ENCODE measurements at regions not wholly inside any gene's neighbourhood (a gene's known extent, or its start where the extent isn't known, plus 50 kb on each side); places are given as distances from the start of the nearest gene placed in this dataset.

DNA sequence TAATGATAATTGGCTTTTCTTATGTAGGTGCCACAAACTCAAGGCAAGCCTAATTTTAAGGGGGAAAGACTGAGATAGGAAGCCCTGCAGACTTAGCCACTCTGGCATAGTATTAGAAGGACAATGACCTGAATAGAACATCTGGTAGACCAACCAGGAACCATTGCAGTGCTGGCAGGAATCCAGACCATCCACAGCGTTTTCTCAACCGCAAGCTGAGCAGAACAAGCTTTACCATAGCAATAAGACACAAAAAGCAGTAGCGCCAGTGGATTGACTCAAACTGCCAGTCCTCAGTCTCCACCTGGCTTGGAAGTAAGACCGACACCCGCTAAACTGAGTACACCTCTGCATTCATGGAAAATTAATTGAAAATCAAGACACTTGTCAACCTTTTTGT lies 141.3 kb upstream of the LPAR1 start:
- TF ChIP-seq, protein P1, sequence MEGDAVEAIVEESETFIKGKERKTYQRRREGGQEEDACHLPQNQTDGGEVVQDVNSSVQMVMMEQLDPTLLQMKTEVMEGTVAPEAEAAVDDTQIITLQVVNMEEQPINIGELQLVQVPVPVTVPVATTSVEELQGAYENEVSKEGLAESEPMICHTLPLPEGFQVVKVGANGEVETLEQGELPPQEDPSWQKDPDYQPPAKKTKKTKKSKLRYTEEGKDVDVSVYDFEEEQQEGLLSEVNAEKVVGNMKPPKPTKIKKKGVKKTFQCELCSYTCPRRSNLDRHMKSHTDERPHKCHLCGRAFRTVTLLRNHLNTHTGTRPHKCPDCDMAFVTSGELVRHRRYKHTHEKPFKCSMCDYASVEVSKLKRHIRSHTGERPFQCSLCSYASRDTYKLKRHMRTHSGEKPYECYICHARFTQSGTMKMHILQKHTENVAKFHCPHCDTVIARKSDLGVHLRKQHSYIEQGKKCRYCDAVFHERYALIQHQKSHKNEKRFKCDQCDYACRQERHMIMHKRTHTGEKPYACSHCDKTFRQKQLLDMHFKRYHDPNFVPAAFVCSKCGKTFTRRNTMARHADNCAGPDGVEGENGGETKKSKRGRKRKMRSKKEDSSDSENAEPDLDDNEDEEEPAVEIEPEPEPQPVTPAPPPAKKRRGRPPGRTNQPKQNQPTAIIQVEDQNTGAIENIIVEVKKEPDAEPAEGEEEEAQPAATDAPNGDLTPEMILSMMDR (IDR thresholded peaks at IDR 0.05), result no peak
- TF ChIP-seq POLR2A (IDR thresholded peaks at IDR 0.05), result no peak
